GM23248 (cell line): ENCODE measurements at regions not wholly inside any gene's neighbourhood (a gene's known extent, or its start where the extent isn't known, plus 50 kb on each side); places are given as distances from the start of the nearest gene placed in this dataset.

Experiments used
- DNase-seq: peaks from one replicate; pipeline ENCODE4 v3.0.0-alpha.2; 2015
- H2AFZ ChIP-seq: fragments of 200-600 bp; sonication (generic); 2 replicates; pipeline ENCODE4 v1.6.1; 2016; ENCODE audit warnings: antibody characterized with exemption
- H3F3A ChIP-seq: fragments of 200-600 bp; sonication (generic); 2 replicates; pipeline ENCODE4 v1.6.1; 2016; ENCODE audit warnings: mild to moderate bottlenecking, antibody characterized with exemption, mixed run types; ENCODE audit not compliant: insufficient read depth
- H3K27ac ChIP-seq: fragments of 200-600 bp; sonication (generic); 2 replicates; pipeline ENCODE4 v1.5.1; 2016; ENCODE audit warnings: mild to moderate bottlenecking
- H3K27me3 ChIP-seq: fragments of 200-600 bp; sonication (generic); replicated peaks from 2 replicates; pipeline ENCODE4 v1.6.1; 2016; ENCODE audit warnings: mild to moderate bottlenecking; ENCODE audit not compliant: insufficient read depth
- H3K36me3 ChIP-seq: fragments of 200-600 bp; sonication (generic); 2 replicates; pipeline ENCODE4 v1.6.1; 2016; ENCODE audit warnings: low read depth, mild to moderate bottlenecking
- H3K4me1 ChIP-seq: fragments of 200-600 bp; sonication (generic); 2 replicates; pipeline ENCODE4 v1.6.1; 2016; ENCODE audit warnings: mild to moderate bottlenecking; ENCODE audit not compliant: insufficient read depth
- H3K4me2 ChIP-seq: fragments of 200-600 bp; sonication (generic); one replicate; pipeline ENCODE4 v1.6.1; 2016; ENCODE audit warnings: mild to moderate bottlenecking; ENCODE audit not compliant: unreplicated experiment
- H3K4me3 ChIP-seq: fragments of 200-600 bp; sonication (generic); 2 replicates; pipeline ENCODE4 v1.5.1; 2016; ENCODE audit warnings: mild to moderate bottlenecking
- H3K79me2 ChIP-seq: fragments of 200-600 bp; sonication (generic); 2 replicates; pipeline ENCODE4 v1.6.1; 2016; ENCODE audit warnings: mild to moderate bottlenecking; ENCODE audit not compliant: insufficient read depth
- H3K9ac ChIP-seq: fragments of 200-600 bp; sonication (generic); 2 replicates; pipeline ENCODE4 v1.6.1; 2016; ENCODE audit warnings: mild to moderate bottlenecking
- H3K9me2 ChIP-seq: fragments of 200-600 bp; sonication (generic); 2 replicates; pipeline ENCODE4 v1.6.1; 2016; ENCODE audit warnings: mixed run types, mild to moderate bottlenecking, moderate library complexity; ENCODE audit not compliant: insufficient read depth
- H3K9me3 ChIP-seq: fragments of 200-600 bp; sonication (generic); one replicate; pipeline ENCODE4 v1.6.1; 2017; ENCODE audit warnings: low read depth
- H4K20me1 ChIP-seq: fragments of 200-600 bp; sonication (generic); 2 replicates; pipeline ENCODE4 v1.6.0; 2016; ENCODE audit not compliant: insufficient read depth
- EZH2 ChIP-seq: fragments of 200-600 bp; sonication (generic); IDR thresholded peaks from 2 replicates; pipeline ENCODE4 v1.6.1; 2018; ENCODE audit warnings: antibody characterized with exemption, mild to moderate bottlenecking; ENCODE audit not compliant: insufficient read depth, poor library complexity, severe bottlenecking
- EZH2phosphoT487 ChIP-seq: fragments of 200-600 bp; sonication (generic); IDR thresholded peaks from 2 replicates; pipeline ENCODE4 v1.6.1; 2018; ENCODE audit warnings: antibody characterized with exemption, moderate library complexity, mild to moderate bottlenecking, low read depth; ENCODE audit not compliant: insufficient read depth
- WGBS, 2 experiments: methylation state at CpG; one replicate each; pipeline ENCODE4 v1.1.6; 2015 to 2017; ENCODE audit warnings: low lambda C conversion rate in 2 of 2, low coverage in 1 of 2; ENCODE audit errors: missing lambda C conversion rate in 2 of 2; 5-methylcytosine and 5-hydroxymethylcytosine counted together
- in situ Hi-C: fragments of 300-500 bp; cut with MboI; formaldehyde crosslinking; loops from 2 replicates; pipeline ENCODE4 v1.15.0; 2020

GRCh38 chr10:113425541-113425951 lies 127.3 kb upstream of the HABP2 start:
- no peaks in the 10 kb centered on the region for H3K36me3 ChIP-seq
- H3K4me3 ChIP-seq, result no peak overlapping the region
- H3K4me2 ChIP-seq, result no peak overlapping the region
- H3K79me2 ChIP-seq, result no peaks in the 10 kb centered on the region
- TF ChIP-seq EZH2phosphoT487 (no peak), EZH2 (no peak)
- in situ Hi-C loops, result no loop called here
- no peaks in the 10 kb centered on the region for H3K9me3 ChIP-seq
- no peaks in the 10 kb centered on the region for H4K20me1 ChIP-seq
- H3F3A ChIP-seq, result 0 out of 2 replicates have a peak, but pooled peaks cover 4% of the 10 kb centered on the region
- WGBS, 2 experiments, result 47 to 50% methylated on average over 7 of the region's 7 CpGs
- no peak for DNase-seq
- peaks cover 5% of the 10 kb centered on the region; the same call in 1 of the 2 replicates for H3K27me3 ChIP-seq
- 0 out of 2 replicates have a peak, but pooled peaks cover 4% of the 10 kb centered on the region for H3K4me1 ChIP-seq
- H3K27ac ChIP-seq, result no peak overlapping the region
- no peak overlapping the region for H3K9ac ChIP-seq
- no peak overlapping the region for H2AFZ ChIP-seq
- H3K9me2 ChIP-seq, result no peaks in the 10 kb centered on the region

DNA sequence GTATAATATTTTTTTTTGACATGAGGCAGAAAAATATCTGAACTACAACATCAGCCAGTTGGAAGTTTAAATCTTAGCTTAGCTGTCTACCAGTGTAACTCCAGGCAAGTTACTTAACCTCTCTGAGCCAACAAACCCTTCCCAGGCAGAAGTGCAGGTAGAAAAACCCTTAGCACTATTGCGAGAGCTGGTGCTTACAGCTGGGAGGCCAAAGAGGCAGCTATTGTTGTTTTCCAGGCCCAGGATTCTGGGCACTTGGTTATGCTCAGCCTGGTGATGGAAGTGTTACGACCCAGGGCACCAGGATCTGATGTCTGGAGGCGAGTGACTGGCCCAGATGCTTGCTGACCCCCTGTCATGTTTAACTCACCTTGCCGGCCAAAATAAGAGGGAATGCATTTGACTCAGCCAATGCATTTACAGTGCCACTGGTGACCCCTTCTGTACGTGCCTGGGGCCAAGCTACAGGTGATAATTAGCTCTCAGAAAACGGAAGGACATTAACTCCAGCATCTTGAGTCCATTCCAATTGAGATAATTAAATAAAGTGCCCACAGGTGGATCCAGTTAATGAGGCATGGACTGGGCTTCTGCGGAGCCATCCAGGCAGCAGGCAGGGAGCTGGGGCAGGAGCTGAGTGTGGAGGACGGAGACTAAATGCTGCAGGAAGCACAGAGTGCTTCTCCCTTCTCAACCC lies 126.5 kb upstream of the HABP2 start:
- Histone ChIP-seq H3K4me3 (no peak overlapping the region), H3K9ac (no peak overlapping the region), H2AFZ (no peak overlapping the region), H3K4me1 (0 out of 2 replicates have a peak, but pooled peaks cover 4% of the 10 kb centered on the region), H3K27me3 (peaks cover 5% of the 10 kb centered on the region; the same call in 1 of the 2 replicates), H3K27ac (no peak overlapping the region), H3K36me3 (no peaks in the 10 kb centered on the region), H3K79me2 (no peaks in the 10 kb centered on the region), H4K20me1 (no peaks in the 10 kb centered on the region), H3K4me2 (no peak overlapping the region), H3K9me2 (no peaks in the 10 kb centered on the region), H3K9me3 (no peaks in the 10 kb centered on the region), H3F3A (0 out of 2 replicates have a peak, but pooled peaks cover 4% of the 10 kb centered on the region)
- WGBS, 2 experiments, result 86 to 88% methylated on average over 8 of the region's 8 CpGs
- TF ChIP-seq EZH2phosphoT487 (no peak), EZH2 (no peak)
- in situ Hi-C loops, result no loop called here
- no peak for DNase-seq

- TF ChIP-seq EZH2, result no peak
- TF ChIP-seq EZH2phosphoT487, result no peak
- Histone ChIP-seq H3K27me3 (peaks cover 5% of the 10 kb centered on the region; the same call in 1 of the 2 replicates), H3K4me3 (no peak overlapping the region), H2AFZ (no peak overlapping the region), H3F3A (0 out of 2 replicates have a peak, but pooled peaks cover 4% of the 10 kb centered on the region), H3K4me2 (no peak overlapping the region), H3K36me3 (no peaks in the 10 kb centered on the region), H3K9ac (no peak overlapping the region), H3K9me3 (no peaks in the 10 kb centered on the region), H4K20me1 (no peaks in the 10 kb centered on the region), H3K79me2 (no peaks in the 10 kb centered on the region), H3K4me1 (0 out of 2 replicates have a peak, but pooled peaks cover 4% of the 10 kb centered on the region), H3K9me2 (no peaks in the 10 kb centered on the region), H3K27ac (no peak overlapping the region)
- in situ Hi-C loops, result no loop called here
- WGBS, 2 experiments, result 69 to 80% methylated on average over 3 to 4 of the region's 4 CpGs
- DNase-seq, result no peak
Observed at GRCh38 chr10:113427236-113427735, 125.6 kb upstream of the HABP2 start.

- Histone ChIP-seq H3K27ac (no peak overlapping the region), H3K79me2 (no peaks in the 10 kb centered on the region), H3K9ac (no peak overlapping the region), H4K20me1 (no peaks in the 10 kb centered on the region), H2AFZ (no peak overlapping the region), H3F3A (0 out of 2 replicates have a peak, but pooled peaks cover 4% of the 10 kb centered on the region), H3K36me3 (no peaks in the 10 kb centered on the region), H3K27me3 (peaks cover 5% of the 10 kb centered on the region; the same call in 1 of the 2 replicates), H3K4me2 (no peak overlapping the region), H3K4me3 (no peak overlapping the region), H3K4me1 (0 out of 2 replicates have a peak, but pooled peaks cover 4% of the 10 kb centered on the region), H3K9me3 (no peaks in the 10 kb centered on the region), H3K9me2 (no peaks in the 10 kb centered on the region)
- WGBS, 2 experiments, result 90 to 94% methylated on average over 5 of the region's 5 CpGs
- in situ Hi-C loops, result no loop called here
- DNase-seq, result no peak
- TF ChIP-seq EZH2 (no peak), EZH2phosphoT487 (no peak)
Observed at GRCh38 chr10:113427811-113428558, 124.9 kb upstream of the HABP2 start.
